NT2/D1 (cell line): ENCODE measurements at regions not wholly inside any gene's neighbourhood (a gene's known extent, or its start where the extent isn't known, plus 50 kb on each side); places are given as distances from the start of the nearest gene placed in this dataset.

Source experiments
- SUZ12 ChIP-seq: IDR thresholded peaks from 2 replicates; pipeline ENCODE4 v1.6.1; 2011; ENCODE audit not compliant: insufficient read length, insufficient read depth; ENCODE audit errors: extremely low read depth
- YY1 ChIP-seq: IDR thresholded peaks from 2 replicates; pipeline ENCODE4 v1.6.1; 2011; ENCODE audit not compliant: insufficient read length, insufficient read depth
- ZNF274 ChIP-seq: IDR thresholded peaks from 2 replicates; pipeline ENCODE4 v1.6.1; 2011; ENCODE audit warnings: mild to moderate bottlenecking, low read depth, low read length

GRCh38 chr10:104515678-104516199 lies 125.4 kb upstream of the SORCS3 start:
- TF ChIP-seq YY1 (no peak), ZNF274 (no peak), SUZ12 (no peak)
